Spleen (tissue), 11 donors: ENCODE measurements at regions not wholly inside any gene's neighbourhood (a gene's known extent, or its start where the extent isn't known, plus 50 kb on each side); places are given as distances from the start of the nearest gene placed in this dataset.

Experiments used
- DNase-seq: peaks from one replicate; pipeline ENCODE4 v3.0.0-alpha.2; 2020
- H3K27ac ChIP-seq, 8 donors: fragments of 200-600 bp; sonication (generic) in 7 of 8; 1 replicate in 4 of 8; 2 replicates in 4 of 8; pipeline versions ENCODE4 v1.5.0 to v1.8.0; 2016 to 2021; ENCODE audit warnings: inconsistent platforms in 4 of 8, mild to moderate bottlenecking in 4 of 8, moderate library complexity in 1 of 8
- H3K27me3 ChIP-seq, 7 donors: fragments of 200-600 bp; sonication (generic) in 6 of 7; replicated peaks in 1 of 7; 1 replicate in 4 of 7; 2 replicates in 3 of 7; pipeline versions ENCODE4 v1.5.0 to v1.8.0; 2016 to 2021; ENCODE audit warnings: inconsistent platforms in 3 of 7, mild to moderate bottlenecking in 1 of 7
- H3K36me3 ChIP-seq, 6 donors: fragments of 200-600 bp; sonication (generic) in 5 of 6; 1 replicate in 4 of 6; 2 replicates in 2 of 6; pipeline versions ENCODE4 v1.5.0 to v1.8.0; 2016 to 2021; ENCODE audit warnings: inconsistent platforms in 2 of 6
- H3K4me1 ChIP-seq, 6 donors: fragments of 200-600 bp; sonication (generic) in 5 of 6; 1 replicate in 3 of 6; 2 replicates in 3 of 6; pipeline versions ENCODE4 v1.5.0 to v1.8.0; 2016 to 2021; ENCODE audit warnings: inconsistent platforms in 3 of 6
- H3K4me3 ChIP-seq, 8 donors: fragments of 200-600 bp; sonication (generic) in 7 of 8; 1 replicate in 4 of 8; 2 replicates in 4 of 8; pipeline versions ENCODE4 v1.5.0 to v1.8.0; 2016 to 2021; ENCODE audit warnings: inconsistent platforms in 4 of 8, mild to moderate bottlenecking in 4 of 8, moderate library complexity in 2 of 8
- H3K9me3 ChIP-seq, 8 donors: fragments of 200-600 bp; sonication (generic) in 7 of 8; 1 replicate in 4 of 8; 2 replicates in 4 of 8; pipeline versions ENCODE4 v1.5.0 to v1.8.0; 2016 to 2021; ENCODE audit warnings: inconsistent platforms in 4 of 8
- CTCF ChIP-seq, 11 experiments: fragments of 200-600 bp in 7 of 11; fragments of 450-650 bp in 4 of 11; sonication (generic) in 4 of 11; IDR thresholded peaks in 8 of 11; conservative IDR thresholded peaks in 3 of 11; 1 replicate in 7 of 11; 2 replicates in 4 of 11; pipeline versions ENCODE4 v1.4.0 to v1.8.0; 2016 to 2021; ENCODE audit warnings: antibody characterized with exemption in 11 of 11, inconsistent platforms in 4 of 11, mild to moderate bottlenecking in 1 of 11
- POLR2A ChIP-seq, 3 donors: fragments of 450-650 bp; IDR thresholded peaks; one replicate each; pipeline ENCODE4 v1.5.1; 2017; ENCODE audit warnings: antibody characterized with exemption in 3 of 3, mild to moderate bottlenecking in 1 of 3
- POLR2AphosphoS5 ChIP-seq, 3 donors: sonication (generic); formaldehyde crosslinking; IDR thresholded peaks; one replicate each; pipeline ENCODE4 v1.5.1; 2017; ENCODE audit warnings: antibody characterized with exemption in 3 of 3
- WGBS, 5 donors: extraction: QIAGEN DNeasy Blood & Tissue Kit in 3 of 5; methylation state at CpG; one replicate each; pipeline versions ENCODE4 v1.1.5 to v1.1.7; 2013 to 2018; 5-methylcytosine and 5-hydroxymethylcytosine counted together
- intact Hi-C: fragments of 100-400 bp; cut with DNase I; formaldehyde crosslinking; loops from one replicate; pipeline ENCODE4 v1.15.0; 2023; ENCODE audit warnings: low total_unique reads
- donor health status: healthy with polysubstance abuse.
- donor health status: DM: no; HTN: no; CAD: no; lungs with moderate emphysema.
- donor health status: DM: no; HTN: no; CAD: no.
- donor health status: Bipolar disorder and iron deficiency.
- donor health status: healthy.
- donor health status: DM: no; HTN: no; CAD: no.
- donor health status: DM: yes; HTN: yes; CAD: no.

- TF ChIP-seq POLR2A (IDR thresholded peaks at IDR 0.05) (no peak), CTCF (IDR thresholded peaks at IDR 0.05 in 8 of 11, conservative IDR thresholded peaks at IDR 0.05 in 3 of 11) (no peak), POLR2AphosphoS5 (IDR thresholded peaks at IDR 0.05) (no peak)
- no peaks in the 10 kb centered on the region for H3K4me1 ChIP-seq
- no peaks in the 10 kb centered on the region for H3K36me3 ChIP-seq
- no peak for DNase-seq
- no peaks in the 10 kb centered on the region for H3K27me3 ChIP-seq
- H3K27ac ChIP-seq, result no peak overlapping the region
- intact Hi-C loops, result no loop called here
- H3K9me3 ChIP-seq, result peaks cover 0 to 16% (median 2%) of the 10 kb centered on the region in 8 donors
- 70 to 94% (median 77%) methylated on average over 4 of the region's 4 CpGs for WGBS, 5 donors
- H3K4me3 ChIP-seq, result no peak overlapping the region
Measured at GRCh38 chr6:106829451-106829850, 145.1 kb downstream of the CD24 start.

GRCh38 chr6:106827081-106827480, 147.4 kb downstream of the CD24 start:
- Histone ChIP-seq H3K4me1 (no peaks in the 10 kb centered on the region), H3K4me3 (no peak overlapping the region), H3K36me3 (no peaks in the 10 kb centered on the region), H3K9me3 (peaks cover 0 to 16% (median 2%) of the 10 kb centered on the region in 8 donors), H3K27me3 (no peaks in the 10 kb centered on the region), H3K27ac (no peak overlapping the region)
- DNase-seq, result no peak
- intact Hi-C loops, result no loop called here
- 86 to 96% (median 90%) methylated on average over 3 of the region's 3 CpGs for WGBS, 5 donors
- TF ChIP-seq POLR2AphosphoS5 (IDR thresholded peaks at IDR 0.05) (no peak), CTCF (IDR thresholded peaks at IDR 0.05 in 8 of 11, conservative IDR thresholded peaks at IDR 0.05 in 3 of 11) (no peak), POLR2A (IDR thresholded peaks at IDR 0.05) (no peak)

- no peaks in the 10 kb centered on the region for H3K36me3 ChIP-seq
- no peak for DNase-seq
- peaks cover 0 to 16% (median 2%) of the 10 kb centered on the region in 8 donors for H3K9me3 ChIP-seq
- no peaks in the 10 kb centered on the region for H3K4me1 ChIP-seq
- WGBS, 5 donors, result 85 to 94% (median 88%) methylated on average over 2 of the region's 2 CpGs
- no peak overlapping the region for H3K27ac ChIP-seq
- no peak overlapping the region for H3K4me3 ChIP-seq
- no peaks in the 10 kb centered on the region for H3K27me3 ChIP-seq
- intact Hi-C loops, result no loop called here
- TF ChIP-seq POLR2A (IDR thresholded peaks at IDR 0.05) (no peak), POLR2AphosphoS5 (IDR thresholded peaks at IDR 0.05) (no peak), CTCF (IDR thresholded peaks at IDR 0.05 in 8 of 11, conservative IDR thresholded peaks at IDR 0.05 in 3 of 11) (no peak)
Measured at GRCh38 chr6:106825156-106825555, 149.4 kb downstream of the CD24 start.

- no peak for TF ChIP-seq CTCF (IDR thresholded peaks at IDR 0.05 in 8 of 11, conservative IDR thresholded peaks at IDR 0.05 in 3 of 11)
- no peak for TF ChIP-seq POLR2AphosphoS5 (IDR thresholded peaks at IDR 0.05)
- no peak for TF ChIP-seq POLR2A (IDR thresholded peaks at IDR 0.05)
- H3K4me3 ChIP-seq, result no peak overlapping the region
- no peak for DNase-seq
Measured at GRCh38 chr6:106823732-106824351, 150.7 kb downstream of the CD24 start.

More at GRCh38 chr6:106823732-106824351, 150.7 kb downstream of the CD24 start:
- no peaks in the 10 kb centered on the region for H3K27me3 ChIP-seq
- intact Hi-C loops, result no loop called here
- no peaks in the 10 kb centered on the region for H3K36me3 ChIP-seq
- 78 to 87% (median 82%) methylated on average over 10 of the region's 10 CpGs for WGBS, 5 donors
- no peak overlapping the region for H3K27ac ChIP-seq
- H3K9me3 ChIP-seq, result peaks cover 0 to 10% (median 0%) of the 10 kb centered on the region in 8 donors
- H3K4me1 ChIP-seq, result no peaks in the 10 kb centered on the region
